MM.1S (cell line): ENCODE measurements at regions not wholly inside any gene's neighbourhood (a gene's known extent, or its start where the extent isn't known, plus 50 kb on each side); places are given as distances from the start of the nearest gene placed in this dataset.

Experiments used
- CTCF ChIP-seq: fragments of 300-600 bp; sonication (generic); IDR thresholded peaks from 2 replicates; pipeline ENCODE4 v1.5.1; 2016; ENCODE audit warnings: antibody characterized with exemption, low read length, mixed read lengths
- EZH2 ChIP-seq: fragments of 300-600 bp; sonication (generic); optimal IDR thresholded peaks from 2 replicates; pipeline ENCODE3; 2017; ENCODE audit warnings: low read depth, mild to moderate bottlenecking, antibody characterized with exemption, low read length, mixed read lengths
- EZH2phosphoT487 ChIP-seq: fragments of 300-600 bp; sonication (generic); IDR thresholded peaks from 2 replicates; pipeline ENCODE4 v1.6.1; 2018; ENCODE audit warnings: antibody characterized with exemption, low read length

- TF ChIP-seq CTCF, result no peak
- TF ChIP-seq EZH2, result no peak
- TF ChIP-seq EZH2phosphoT487, result no peak
These were observed 51.8 kb downstream of the DOP1B start for GRCh38 chr21:36208326-36209013.
